B cell (primary cell): ENCODE measurements at regions not wholly inside any gene's neighbourhood (a gene's known extent, or its start where the extent isn't known, plus 50 kb on each side); places are given as distances from the start of the nearest gene placed in this dataset.

Experiments used
- ATAC-seq: fragments of 200-7000 bp; cut with Tn5 transposase; one replicate; pipeline ENCODE4 v1.10.0; 2021; ENCODE audit warnings: low read depth, mild to moderate bottlenecking, moderate number of reproducible peaks, moderate library complexity
- CTCF ChIA-PET: fragments of 350-600 bp; sonication (Branson Sonifier 250); formaldehyde crosslinking; loops from one replicate; lab custom pipeline; 2021; ENCODE audit warnings: antibody characterized with exemption, inconsistent platforms; lab: Charles Lee
- POLR2A ChIA-PET: fragments of 350-600 bp; sonication (Branson Sonifier 250); formaldehyde crosslinking; loops from one replicate; lab custom pipeline; 2021; ENCODE audit warnings: antibody characterized with exemption; lab: Charles Lee
- DNase-seq: peaks from one replicate; pipeline ENCODE4 v3.0.0; 2013
- H2AFZ ChIP-seq: 2 replicates; pipeline ENCODE4 v1.6.1; 2012; ENCODE audit warnings: mild to moderate bottlenecking, low read depth, low read length; ENCODE audit not compliant: insufficient read depth, poor library complexity, severe bottlenecking
- H3K27ac ChIP-seq, 2 donors: 1 replicate in 1 of 2; 2 replicates in 1 of 2; pipeline ENCODE4 v1.5.1; 2012 to 2013; ENCODE audit warnings: low read length in 2 of 2, mild to moderate bottlenecking in 2 of 2, moderate library complexity in 1 of 2
- H3K27me3 ChIP-seq, 4 experiments: fragments of 200-600 bp in 1 of 4; sonication (generic) in 1 of 4; replicated peaks in 1 of 4; 1 replicate in 2 of 4; 2 replicates in 2 of 4; pipeline versions ENCODE4 v1.6.1 to v1.7.0; 2013 to 2016; ENCODE audit warnings: low read length in 3 of 4, mild to moderate bottlenecking in 2 of 4, mixed read lengths in 1 of 4, moderate library complexity in 1 of 4; ENCODE audit not compliant: insufficient read depth in 4 of 4, control insufficient read depth in 3 of 4; ENCODE audit errors: control extremely low read depth in 1 of 4
- H3K36me3 ChIP-seq, 2 experiments: replicated peaks in 1 of 2; 1 replicate in 1 of 2; 2 replicates in 1 of 2; pipeline versions ENCODE4 v1.6.1 to v1.7.1; 2013; ENCODE audit warnings: low read length in 1 of 2; ENCODE audit not compliant: insufficient read depth in 2 of 2, control insufficient read depth in 1 of 2; ENCODE audit errors: control extremely low read depth in 1 of 2, extremely low read depth in 1 of 2
- H3K4me1 ChIP-seq, 2 donors: fragments of 200-600 bp in 1 of 2; sonication (generic) in 1 of 2; 1 replicate in 1 of 2; 2 replicates in 1 of 2; pipeline versions ENCODE4 v1.5.1 to v1.6.1; 2013 to 2017; ENCODE audit warnings: low read length in 2 of 2; ENCODE audit not compliant: control insufficient read depth in 2 of 2, insufficient read depth in 2 of 2
- H3K4me2 ChIP-seq: replicated peaks from 2 replicates; pipeline ENCODE3; 2012; ENCODE audit warnings: mild to moderate bottlenecking, low read depth, low read length; ENCODE audit not compliant: poor library complexity, severe bottlenecking
- H3K4me3 ChIP-seq, 5 experiments: fragments of 200-600 bp in 1 of 5; sonication (generic) in 1 of 5; 1 replicate in 3 of 5; 2 replicates in 2 of 5; pipeline versions ENCODE4 v1.5.1 to v1.7.0; 2011 to 2016; ENCODE audit warnings: low read length in 4 of 5, mild to moderate bottlenecking in 4 of 5, low read depth in 2 of 5, control low read depth in 1 of 5, moderate library complexity in 1 of 5; ENCODE audit not compliant: insufficient read depth in 1 of 5; ENCODE audit errors: control extremely low read depth in 1 of 5, extremely low read depth in 1 of 5
- H3K79me2 ChIP-seq: fragments of 200-600 bp; sonication (generic); one replicate; pipeline ENCODE4 v1.6.0; 2016; ENCODE audit warnings: low read length; ENCODE audit not compliant: control insufficient read depth, insufficient read depth
- H3K9ac ChIP-seq: fragments of 200-600 bp; sonication (generic); 2 replicates; pipeline ENCODE4 v1.6.1; 2017; ENCODE audit warnings: mild to moderate bottlenecking, low read length, moderate library complexity
- H3K9me3 ChIP-seq, 3 donors: one replicate each; pipeline versions ENCODE4 v1.6.1 to v1.7.1; 2013; ENCODE audit warnings: low read length in 2 of 3; ENCODE audit not compliant: control insufficient read depth in 2 of 3, insufficient read depth in 1 of 3; ENCODE audit errors: control extremely low read depth in 1 of 3
- H4K20me1 ChIP-seq: 2 replicates; pipeline ENCODE4 v1.6.0; 2012; ENCODE audit warnings: mild to moderate bottlenecking, low read length; ENCODE audit not compliant: insufficient read depth, control insufficient read depth, poor library complexity, severe bottlenecking
- H3K27ac Mint-ChIP-seq: one replicate; pipeline ENCODE4 v1.8.0; 2021; ENCODE audit warnings: mixed read lengths
- H3K27me3 Mint-ChIP-seq: one replicate; pipeline ENCODE4 v1.8.0; 2021; ENCODE audit warnings: mixed read lengths
- H3K4me1 Mint-ChIP-seq: one replicate; pipeline ENCODE4 v1.8.0; 2021; ENCODE audit warnings: mixed read lengths
- H3K4me3 Mint-ChIP-seq: one replicate; pipeline ENCODE4 v1.8.0; 2021; ENCODE audit warnings: mixed read lengths
- H3K9me3 Mint-ChIP-seq: one replicate; pipeline ENCODE4 v1.8.0; 2022; ENCODE audit warnings: mixed read lengths; ENCODE audit not compliant: insufficient read depth
- EZH2 ChIP-seq: IDR thresholded peaks from 2 replicates; pipeline ENCODE4 v1.6.1; 2012; ENCODE audit warnings: borderline replicate concordance, low read depth, mild to moderate bottlenecking, moderate library complexity, low read length; ENCODE audit not compliant: insufficient read depth, poor library complexity, severe bottlenecking
- WGBS: methylation state at CpG from one replicate; pipeline ENCODE4 v1.1.5; 2013; ENCODE audit warnings: missing lambda C conversion rate; ENCODE audit not compliant: insufficient coverage; 5-methylcytosine and 5-hydroxymethylcytosine counted together
- intact Hi-C: fragments of 100-400 bp; cut with micrococcal nuclease; formaldehyde crosslinking; loops from one replicate; pipeline ENCODE4 v1.10.0; 2022
- TF ChIP-seq, protein P1 (sequence below): fragments of 200-600 bp; IDR thresholded peaks from one replicate; pipeline ENCODE4 v1.8.0; 2022; ENCODE audit warnings: antibody characterized with exemption, mild to moderate bottlenecking

DNA sequence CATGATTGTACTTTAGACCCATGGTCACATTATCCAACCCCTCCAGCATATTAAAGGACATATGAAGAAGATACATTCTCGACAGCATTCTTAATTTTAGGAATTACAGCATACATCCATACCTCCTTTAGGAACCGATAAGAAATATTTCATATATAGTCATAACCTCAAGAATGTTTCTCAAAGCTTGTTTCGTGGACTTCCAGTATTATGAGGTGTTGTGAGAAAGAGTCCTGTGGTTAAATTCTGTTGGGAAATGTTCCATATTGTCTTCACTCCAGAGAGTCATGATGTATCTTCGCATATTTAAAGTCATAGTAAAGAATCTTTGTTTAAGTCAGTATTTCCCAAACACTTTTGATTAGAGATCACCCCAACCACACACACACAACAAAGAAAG lies 321.0 kb upstream of the SNX7 start:
- TF ChIP-seq EZH2, result no peak
- TF ChIP-seq, protein P1, sequence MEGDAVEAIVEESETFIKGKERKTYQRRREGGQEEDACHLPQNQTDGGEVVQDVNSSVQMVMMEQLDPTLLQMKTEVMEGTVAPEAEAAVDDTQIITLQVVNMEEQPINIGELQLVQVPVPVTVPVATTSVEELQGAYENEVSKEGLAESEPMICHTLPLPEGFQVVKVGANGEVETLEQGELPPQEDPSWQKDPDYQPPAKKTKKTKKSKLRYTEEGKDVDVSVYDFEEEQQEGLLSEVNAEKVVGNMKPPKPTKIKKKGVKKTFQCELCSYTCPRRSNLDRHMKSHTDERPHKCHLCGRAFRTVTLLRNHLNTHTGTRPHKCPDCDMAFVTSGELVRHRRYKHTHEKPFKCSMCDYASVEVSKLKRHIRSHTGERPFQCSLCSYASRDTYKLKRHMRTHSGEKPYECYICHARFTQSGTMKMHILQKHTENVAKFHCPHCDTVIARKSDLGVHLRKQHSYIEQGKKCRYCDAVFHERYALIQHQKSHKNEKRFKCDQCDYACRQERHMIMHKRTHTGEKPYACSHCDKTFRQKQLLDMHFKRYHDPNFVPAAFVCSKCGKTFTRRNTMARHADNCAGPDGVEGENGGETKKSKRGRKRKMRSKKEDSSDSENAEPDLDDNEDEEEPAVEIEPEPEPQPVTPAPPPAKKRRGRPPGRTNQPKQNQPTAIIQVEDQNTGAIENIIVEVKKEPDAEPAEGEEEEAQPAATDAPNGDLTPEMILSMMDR, result no peak
- Histone ChIP-seq H3K4me3 (no peak overlapping the region), H3K4me1 (no peaks in the 10 kb centered on the region), H3K9ac (no peak overlapping the region), H2AFZ (no peak overlapping the region), H3K9me3 (no peaks in the 10 kb centered on the region), H3K4me2 (no peak overlapping the region), H3K79me2 (no peaks in the 10 kb centered on the region), H3K36me3 (no peaks in the 10 kb centered on the region), H4K20me1 (no peaks in the 10 kb centered on the region), H3K27me3 (no peaks in the 10 kb centered on the region), H3K27ac (no peak overlapping the region)
- H3K4me3 Mint-ChIP-seq, result no peak overlapping the region
- ChIA-PET POLR2A (no interaction called here), CTCF (no interaction called here)
- ATAC-seq (no peak), DNase-seq (no peak)
- H3K27me3 Mint-ChIP-seq, result no peaks in the 10 kb centered on the region
- H3K9me3 Mint-ChIP-seq, result peaks cover 2% of the 10 kb centered on the region
- H3K27ac Mint-ChIP-seq, result no peak overlapping the region
- intact Hi-C loops, result no loop called here
- no CpG with 5 or more reads among the region's 4 CpGs for WGBS
- no peaks in the 10 kb centered on the region for H3K4me1 Mint-ChIP-seq

DNA sequence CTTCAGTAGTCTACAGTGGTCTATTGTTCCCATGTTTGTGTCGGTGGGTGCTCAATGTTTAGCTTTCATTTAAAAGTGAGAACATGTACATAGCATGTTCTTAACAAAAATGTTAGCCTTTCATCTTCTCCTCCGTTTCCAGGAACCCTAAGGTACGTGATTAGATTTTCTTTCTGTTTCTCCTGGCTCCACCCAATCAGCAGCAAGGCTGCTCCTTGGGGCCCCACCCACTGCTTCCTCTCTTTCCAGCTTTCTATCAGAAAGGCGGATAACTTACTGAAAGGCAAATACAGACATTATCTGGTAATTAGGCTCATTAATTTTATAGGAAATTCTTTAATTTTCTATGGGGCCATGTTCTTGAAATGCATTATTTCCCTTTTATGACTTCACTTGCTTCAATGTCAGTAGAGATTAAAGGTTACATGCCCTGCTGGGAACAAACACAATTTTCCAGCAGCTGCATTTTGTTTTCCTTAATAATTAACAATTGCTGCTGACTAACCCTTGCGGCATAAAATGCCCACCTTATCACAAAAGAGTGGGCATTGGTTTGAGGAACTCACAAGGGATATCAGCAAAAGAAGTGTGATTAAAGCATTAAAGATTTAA lies 324.9 kb upstream of the SNX7 start:
- TF ChIP-seq EZH2, result no peak
- TF ChIP-seq, protein P1, result no peak
- 90% methylated on average over 2 of the region's 5 CpGs for WGBS
- H3K27me3 Mint-ChIP-seq, result no peaks in the 10 kb centered on the region
- Histone ChIP-seq H4K20me1 (no peaks in the 10 kb centered on the region), H3K27me3 (no peaks in the 10 kb centered on the region), H3K36me3 (no peaks in the 10 kb centered on the region), H3K4me1 (no peaks in the 10 kb centered on the region), H2AFZ (no peak overlapping the region), H3K9ac (no peak overlapping the region), H3K79me2 (no peaks in the 10 kb centered on the region), H3K4me3 (no peak overlapping the region), H3K27ac (no peak overlapping the region), H3K9me3 (no peaks in the 10 kb centered on the region), H3K4me2 (no peak overlapping the region)
- intact Hi-C loops, result no loop called here
- H3K4me1 Mint-ChIP-seq, result no peaks in the 10 kb centered on the region
- no peak overlapping the region for H3K4me3 Mint-ChIP-seq
- ATAC-seq (no peak), DNase-seq (no peak)
- no peaks in the 10 kb centered on the region for H3K9me3 Mint-ChIP-seq
- ChIA-PET POLR2A (no interaction called here), CTCF (no interaction called here)
- no peak overlapping the region for H3K27ac Mint-ChIP-seq
